ENCODE measurements at regions not wholly inside any gene's neighbourhood (a gene's known extent, or its start where the extent isn't known, plus 50 kb on each side); places are given as distances from the start of the nearest gene placed in this dataset.
A peak's percentile ranks its signal among the peaks of the same experiment; 100 is the strongest.

- DNase-seq (ENCODE audit: low read depth in 4 of 4, low spot score in 2 of 4): no peak
Observed at GRCh38 chr5:159827861-159828260, 88.4 kb upstream of the ADRA1B start.

GRCh38 chr5:159832073-159832472 is 84.2 kb upstream of the ADRA1B start:
- DNase-seq (ENCODE audit: low read depth in 4 of 4, low spot score in 2 of 4): no peak

DNA sequence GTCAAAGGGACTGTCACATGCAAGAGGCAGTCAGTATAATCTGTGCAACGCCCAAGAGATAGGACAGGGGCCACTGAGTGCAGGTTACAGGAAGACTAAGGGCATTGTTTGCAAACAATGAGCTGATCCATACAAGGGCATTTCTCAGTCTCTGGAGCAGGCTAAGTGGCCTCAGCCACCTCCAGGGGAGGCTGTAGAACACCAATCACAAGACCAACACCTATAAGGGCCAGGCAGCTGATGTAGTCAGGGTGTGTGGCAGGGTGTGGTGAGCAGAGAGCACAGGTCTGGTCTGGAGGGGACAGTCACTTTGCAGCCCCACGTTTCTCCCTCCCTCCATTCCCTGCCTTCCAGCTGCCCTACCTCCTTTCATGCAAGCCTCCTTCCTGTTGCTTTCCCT is 83.2 kb upstream of the ADRA1B start:
- no peak for DNase-seq (ENCODE audit: low read depth in 4 of 4, low spot score in 2 of 4)

DNA sequence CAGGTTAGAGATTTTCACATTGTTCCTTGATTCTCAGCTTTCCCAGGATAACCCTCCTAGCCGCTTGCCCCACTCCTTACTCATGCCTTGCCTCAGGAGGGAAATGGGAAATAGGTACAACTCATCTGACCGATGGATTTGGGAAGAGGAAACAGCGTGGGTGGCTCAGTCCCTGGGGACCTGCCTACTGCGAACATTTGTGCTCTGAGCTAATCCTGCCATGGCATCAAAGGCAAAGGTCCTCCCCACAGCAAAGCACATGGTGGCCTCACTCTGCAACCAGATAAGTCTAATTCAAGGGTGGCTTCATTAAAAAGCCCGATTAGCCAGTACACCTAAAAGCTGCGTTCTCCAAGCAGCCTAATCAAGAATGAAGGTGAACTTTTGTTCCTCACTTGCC is 82.4 kb upstream of the ADRA1B start:
- no peak for DNase-seq (ENCODE audit: low read depth in 4 of 4, low spot score in 2 of 4)

DNA sequence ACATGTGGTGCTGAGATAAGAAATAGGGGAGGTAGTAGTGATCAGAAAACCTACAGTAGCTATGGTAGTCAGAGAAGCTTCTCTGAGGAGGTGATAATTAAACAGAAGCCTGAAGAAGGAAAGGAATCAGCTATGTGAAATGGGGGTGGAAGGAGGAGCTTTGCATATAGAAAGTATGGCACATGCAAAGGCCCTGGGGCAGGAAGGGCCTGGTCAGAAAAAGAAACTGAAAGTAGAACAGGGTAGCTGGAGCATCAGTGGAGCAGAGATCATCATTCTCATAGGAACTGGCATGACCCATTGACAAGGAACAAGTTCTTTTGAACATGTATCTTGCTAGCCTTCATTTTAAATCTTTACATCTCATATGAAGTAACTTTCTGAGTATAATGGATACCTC is 80.7 kb upstream of the ADRA1B start:
- DNase-seq (ENCODE audit: low read depth in 4 of 4, low spot score in 2 of 4): no peak

DNA sequence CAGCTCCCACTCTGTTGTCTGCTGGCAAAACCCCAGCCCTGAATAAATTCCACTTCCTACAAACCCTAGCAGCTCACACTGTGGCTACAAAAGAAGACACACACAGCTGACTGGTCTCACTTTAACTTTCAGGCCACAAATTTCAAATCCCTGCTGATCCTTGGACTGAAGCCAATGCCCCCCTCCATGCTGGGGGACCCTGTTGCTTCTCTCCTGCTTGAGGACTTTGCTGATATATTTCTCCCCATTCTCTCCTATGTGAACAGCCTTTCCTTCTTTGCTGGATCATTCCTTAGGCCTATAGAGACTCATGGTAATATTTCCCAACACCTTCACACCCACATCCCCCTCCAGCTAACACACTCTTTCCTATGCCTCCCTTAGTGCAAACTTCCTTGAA is 79.6 kb upstream of the ADRA1B start:
- DNase-seq (ENCODE audit: low read depth in 4 of 4, low spot score in 2 of 4): no peak

- DNase-seq (ENCODE audit: low read depth in 4 of 4, low spot score in 2 of 4): no peak
Observed at GRCh38 chr5:159837860-159838259, 78.4 kb upstream of the ADRA1B start.

DNA sequence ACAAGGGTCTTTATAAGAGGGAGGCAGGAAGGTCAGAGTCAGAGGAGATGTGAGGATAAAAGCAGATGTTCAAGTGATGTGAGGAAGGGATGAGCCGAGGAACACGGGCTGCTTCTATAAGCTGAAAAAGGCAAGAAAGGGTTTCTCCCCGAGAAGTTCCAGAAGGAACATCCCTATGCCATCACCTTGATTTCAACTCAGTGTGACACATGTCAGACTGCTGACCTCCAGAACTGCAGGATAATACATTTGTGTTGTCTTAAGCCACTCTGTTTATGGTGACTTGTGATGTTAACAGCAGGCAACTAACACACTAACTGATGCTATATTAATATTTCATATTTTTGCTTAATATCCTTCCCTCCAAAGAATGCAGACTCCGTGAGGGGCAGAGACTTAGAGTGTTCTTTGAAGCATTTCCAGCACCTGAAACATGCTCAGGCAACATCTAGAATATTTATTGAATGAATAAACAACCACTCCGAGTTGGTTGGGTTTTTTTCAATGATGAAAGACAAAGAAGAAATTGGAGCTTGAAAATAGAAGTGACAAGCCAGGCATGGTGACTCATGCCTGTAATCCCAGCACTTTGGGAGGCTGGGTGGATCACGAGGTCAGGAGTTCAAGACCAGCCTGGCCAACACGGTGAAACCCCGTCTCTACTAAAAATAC is 77.6 kb upstream of the ADRA1B start:
- DNase-seq (ENCODE audit: low read depth in 4 of 4, low spot score in 2 of 4): no peak

DNA sequence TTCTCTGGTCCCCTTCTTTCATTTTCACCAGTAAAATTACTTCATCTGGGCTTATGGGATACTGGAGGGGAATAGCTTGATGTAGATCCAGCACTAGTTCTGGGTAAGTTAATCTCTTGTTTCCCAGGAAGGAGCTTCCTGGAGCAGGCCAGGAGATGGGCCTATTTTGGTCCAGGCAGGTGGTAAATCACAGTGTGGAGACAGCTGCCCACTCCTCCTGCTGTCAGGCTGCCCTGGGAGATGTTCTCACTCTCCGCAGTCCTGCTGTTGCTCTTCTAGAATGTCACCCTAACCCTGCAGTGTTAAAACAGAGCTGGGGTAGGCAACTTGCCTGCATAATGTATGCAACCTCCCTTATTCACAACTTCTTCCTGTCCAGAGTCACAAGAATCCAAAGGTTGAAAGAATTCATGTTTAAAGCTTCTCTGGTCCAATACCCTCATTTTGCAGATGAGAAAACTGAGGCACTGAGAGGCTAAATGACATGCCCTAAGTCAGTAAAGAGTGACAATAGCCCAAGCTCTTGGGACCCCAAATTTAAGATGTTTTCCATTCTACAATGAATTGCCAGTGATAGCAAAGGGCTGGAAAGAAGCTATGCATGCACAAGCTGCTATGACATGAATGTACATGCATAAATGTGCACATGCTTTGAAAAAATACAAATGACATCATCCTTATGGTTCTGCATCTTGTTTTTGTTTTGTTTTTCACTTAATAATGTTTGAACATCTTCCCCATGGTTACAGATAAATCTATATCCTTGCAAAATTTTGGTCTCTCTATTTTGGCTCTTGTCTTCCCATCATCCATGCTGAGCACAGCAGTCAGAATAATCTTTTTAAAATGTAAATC is 71.8 kb upstream of the ADRA1B start:
- no peak for DNase-seq (ENCODE audit: low read depth in 4 of 4, low spot score in 2 of 4)

GRCh38 chr5:159849437-159850083 is 66.7 kb upstream of the ADRA1B start:
- DNase-seq (ENCODE audit: low read depth in 4 of 4, low spot score in 2 of 4): no peak

DNA sequence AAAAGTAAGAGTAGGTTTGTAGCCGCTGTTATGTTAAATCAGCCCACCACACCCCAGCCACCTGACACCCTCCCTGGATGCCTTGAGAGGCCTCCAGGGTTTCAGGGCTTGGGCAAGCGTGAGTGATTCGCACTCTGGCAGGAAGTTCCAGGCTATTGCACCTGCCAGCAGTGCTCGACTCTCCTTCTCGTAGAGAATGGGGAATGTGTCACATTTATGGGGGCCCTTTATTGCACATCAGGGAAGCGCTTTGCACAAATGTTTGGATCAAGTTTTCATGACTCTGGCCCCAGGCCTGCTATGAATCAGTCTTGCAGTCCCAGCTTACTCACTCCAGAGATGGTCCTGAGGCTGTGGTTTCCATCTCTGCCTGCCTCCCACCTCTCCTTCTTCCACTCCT is 66.1 kb upstream of the ADRA1B start:
- DNase-seq (ENCODE audit: low read depth in 4 of 4, low spot score in 2 of 4): peak in 1 of 4 donors; percentile 29

- DNase-seq (ENCODE audit: low read depth in 4 of 4, low spot score in 2 of 4): no peak
Observed at GRCh38 chr5:159851053-159851452, 65.2 kb upstream of the ADRA1B start.

DNA sequence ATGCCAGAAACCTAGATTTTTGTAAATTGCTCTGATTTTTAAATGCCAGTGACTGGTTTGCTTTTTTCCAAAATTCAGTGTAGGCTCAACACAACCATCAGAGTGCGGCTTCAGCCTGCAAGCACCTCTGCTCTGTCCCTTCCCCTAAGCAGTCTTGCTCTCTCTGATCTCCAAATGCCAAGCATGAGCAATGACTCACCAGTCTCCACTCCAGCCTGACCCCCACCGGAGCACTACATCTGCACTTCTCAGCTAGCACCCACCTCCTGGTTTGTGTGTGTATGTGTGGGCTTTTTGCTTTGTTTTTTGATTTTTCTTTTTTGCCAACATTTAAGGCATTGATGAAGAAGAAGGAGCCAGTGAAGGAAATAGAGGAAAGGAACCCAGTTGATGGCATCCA is 61.4 kb upstream of the ADRA1B start:
- no peak for DNase-seq (ENCODE audit: low read depth in 4 of 4, low spot score in 2 of 4)

DNA sequence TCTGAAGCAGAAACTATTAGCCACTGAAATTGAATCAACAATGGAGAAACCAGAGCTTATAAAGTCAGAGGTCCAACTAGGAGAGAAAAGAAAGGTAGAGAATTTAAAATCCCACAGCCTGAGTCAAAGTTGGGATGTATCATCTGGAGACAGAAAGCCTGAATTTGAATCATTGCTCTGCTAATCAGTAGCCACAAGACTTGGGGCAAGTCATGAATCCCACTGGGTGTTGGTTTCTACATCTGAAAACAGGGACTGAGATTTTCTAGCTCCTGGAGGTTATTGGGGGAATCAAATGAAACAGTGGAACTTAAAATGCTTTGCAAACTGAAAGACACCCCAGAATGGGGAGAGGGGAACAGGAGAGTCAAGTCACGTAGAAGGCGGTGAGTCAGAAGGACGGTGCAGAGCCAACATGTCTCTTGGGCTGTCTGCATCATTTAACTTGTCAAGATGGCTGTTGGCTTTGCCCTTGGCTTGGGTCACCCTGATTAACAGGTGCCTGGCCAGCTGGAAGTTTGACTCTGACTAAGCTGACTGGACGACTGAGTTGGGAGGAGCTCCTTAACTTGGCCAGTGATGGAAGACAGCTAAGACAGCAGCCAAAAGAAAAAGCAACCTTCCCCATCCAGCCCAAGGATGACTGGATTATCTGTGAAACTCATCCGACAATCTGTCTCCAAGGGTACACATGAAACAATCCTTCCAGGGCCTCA is 60.6 kb upstream of the ADRA1B start:
- DNase-seq (ENCODE audit: low read depth in 4 of 4, low spot score in 2 of 4): no peak

- no peak for DNase-seq (ENCODE audit: low read depth in 4 of 4, low spot score in 2 of 4)
Observed at GRCh38 chr5:159858871-159859270, 57.4 kb upstream of the ADRA1B start.

- no peak for DNase-seq (ENCODE audit: low read depth in 4 of 4, low spot score in 2 of 4)
Observed at GRCh38 chr5:159861086-159861485, 55.2 kb upstream of the ADRA1B start.

GRCh38 chr5:159864885-159865691 is 51.2 kb upstream of the ADRA1B start:
- no peak for DNase-seq (ENCODE audit: low read depth in 4 of 4, low spot score in 2 of 4)

- DNase-seq (ENCODE audit: low read depth in 4 of 4, low spot score in 2 of 4): no peak
Observed at GRCh38 chr5:159866093-159866492, 50.2 kb upstream of the ADRA1B start.

All from left renal cortex interstitium (tissue), 4 donors.